ENCODE measurements at regions not wholly inside any gene's neighbourhood (a gene's known extent, or its start where the extent isn't known, plus 50 kb on each side); places are given as distances from the start of the nearest gene placed in this dataset.

- TF ChIP-seq EZH2 (IDR thresholded peaks at IDR 0.05; ENCODE audit: insufficient read depth, low read length) (no peak), CTCF (IDR thresholded peaks at IDR 0.05; ENCODE audit: insufficient read depth, low read depth, low read length) (no peak)
Observed at GRCh38 chr12:84480803-84481202, 431.8 kb downstream of the SLC6A15 start.

All from astrocyte (in vitro differentiated cells and primary cell).